Stimulated activated CD4-positive, alpha-beta T cell treated with anti-CD3 and anti-CD28 coated beads, TNF-alpha, amount 100 ng/mL, for 4 hours (primary cell): ENCODE measurements at regions not wholly inside any gene's neighbourhood (a gene's known extent, or its start where the extent isn't known, plus 50 kb on each side); places are given as distances from the start of the nearest gene placed in this dataset.
"Not testable (repeated sequence)": the region's sequence is repeated elsewhere in the genome, so short reads cannot be mapped to it uniquely, and the experiment has no call there.

Experiments
- DNase-seq, 3 experiments: peaks; one replicate each; pipeline ENCODE4 v3.0.0-alpha.2; 2020; ENCODE audit warnings: low read depth in 3 of 3

DNA sequence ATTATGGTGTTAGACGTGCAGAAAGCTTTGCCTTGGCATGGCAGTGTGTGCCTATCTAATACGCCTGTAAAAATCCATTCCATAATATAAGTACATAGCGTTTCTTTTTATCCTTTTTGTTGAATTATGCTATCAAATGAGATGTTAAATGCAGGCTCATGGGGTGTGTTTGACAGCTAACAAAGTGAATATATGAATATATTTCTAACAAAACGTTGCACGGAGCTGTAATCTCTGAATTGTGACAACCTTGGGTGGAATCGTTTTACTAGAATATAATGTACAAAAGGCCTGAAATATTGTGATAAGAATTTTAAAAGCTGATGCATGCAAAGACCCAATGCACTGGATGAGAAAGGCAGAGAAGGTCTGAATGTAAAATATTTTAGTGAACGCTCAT is 763.7 kb upstream of the TMEM132C start:
- no peak for DNase-seq

DNA sequence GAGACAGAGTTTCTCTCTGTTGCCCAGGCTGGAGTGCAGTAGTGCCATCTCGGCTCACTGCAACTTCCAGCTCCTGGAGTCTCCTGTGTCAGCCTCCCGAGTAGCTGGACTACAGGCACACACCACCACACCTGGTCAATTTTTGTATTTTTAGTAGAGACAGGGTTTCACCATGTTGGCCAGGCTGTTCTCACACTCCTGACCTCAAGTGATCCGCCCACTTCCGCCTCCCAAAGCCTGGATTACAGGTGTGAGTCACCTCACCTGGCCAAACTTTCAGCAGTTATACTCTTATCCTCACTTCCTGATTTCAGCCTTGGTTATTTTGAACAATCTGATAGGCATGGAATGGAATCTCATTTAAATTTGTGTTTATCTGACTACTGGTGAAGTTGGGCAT is 763.0 kb upstream of the TMEM132C start:
- not testable (repeated sequence) for DNase-seq

DNA sequence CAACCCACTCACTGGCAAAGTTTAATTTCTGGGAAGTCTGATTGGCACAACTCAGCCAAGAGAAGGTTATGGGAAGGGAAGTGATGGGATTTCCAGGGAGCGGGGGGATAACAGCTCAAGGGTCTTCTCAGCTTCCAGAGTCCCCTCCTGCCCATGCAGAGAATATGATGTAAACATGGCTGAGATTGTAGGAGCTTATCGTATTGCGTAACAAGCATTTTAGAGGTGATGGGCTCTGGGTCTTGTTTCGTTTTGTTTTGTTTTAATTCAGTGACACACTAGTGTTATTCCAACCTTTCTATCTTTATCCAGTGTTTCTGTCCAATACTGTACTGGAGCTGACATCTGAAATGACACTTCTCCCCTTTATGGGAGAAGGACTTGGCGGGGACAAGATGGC is 762.1 kb upstream of the TMEM132C start:
- DNase-seq, result no peak

GRCh38 chr12:127507341-127507740 is 759.6 kb upstream of the TMEM132C start:
- DNase-seq, result no peak

- DNase-seq, result no peak
Observed at GRCh38 chr12:127509066-127509778, 757.7 kb upstream of the TMEM132C start.

DNA sequence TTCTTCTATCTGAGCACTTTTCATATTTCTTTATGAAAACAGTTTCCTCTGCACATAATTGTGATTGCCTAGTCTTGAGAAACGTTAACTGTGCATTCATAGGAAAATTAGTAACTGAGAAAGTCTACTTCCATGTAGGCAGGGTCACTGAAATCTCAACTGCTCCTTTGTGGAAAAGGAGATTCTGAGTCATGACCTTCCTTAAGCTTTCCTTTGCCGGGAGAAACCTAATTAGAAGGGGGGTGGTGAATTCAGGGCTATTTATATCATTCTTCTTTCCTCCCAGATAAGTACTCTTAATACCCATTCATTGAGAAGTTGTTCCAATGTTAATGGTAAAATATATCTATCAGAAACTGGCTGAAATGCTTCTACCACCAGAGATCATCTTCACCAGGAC is 751.0 kb upstream of the TMEM132C start:
- no peak for DNase-seq

- DNase-seq, result no peak
Observed at GRCh38 chr12:127516467-127516866, 750.5 kb upstream of the TMEM132C start.

DNA sequence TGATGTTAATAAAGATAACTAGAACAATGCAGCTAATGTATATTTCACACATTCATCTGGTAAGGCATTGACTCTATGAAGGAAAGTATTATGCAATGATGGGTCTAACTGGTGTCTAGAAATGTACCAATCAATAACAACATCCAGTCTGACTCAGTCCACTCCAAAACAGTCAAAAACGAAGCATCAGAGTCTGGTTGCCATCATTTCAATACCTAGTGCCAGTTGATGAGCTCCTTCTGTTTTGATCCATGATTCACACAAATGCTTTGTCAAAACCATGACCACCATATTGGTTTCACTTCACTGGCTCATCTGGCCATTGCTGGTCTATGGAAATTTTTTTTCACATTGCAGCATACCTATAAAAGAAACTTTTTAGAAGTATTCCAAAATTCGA is 747.2 kb upstream of the TMEM132C start:
- no peak for DNase-seq

GRCh38 chr12:127526925-127527324 is 740.0 kb upstream of the TMEM132C start:
- DNase-seq, result no peak

DNA sequence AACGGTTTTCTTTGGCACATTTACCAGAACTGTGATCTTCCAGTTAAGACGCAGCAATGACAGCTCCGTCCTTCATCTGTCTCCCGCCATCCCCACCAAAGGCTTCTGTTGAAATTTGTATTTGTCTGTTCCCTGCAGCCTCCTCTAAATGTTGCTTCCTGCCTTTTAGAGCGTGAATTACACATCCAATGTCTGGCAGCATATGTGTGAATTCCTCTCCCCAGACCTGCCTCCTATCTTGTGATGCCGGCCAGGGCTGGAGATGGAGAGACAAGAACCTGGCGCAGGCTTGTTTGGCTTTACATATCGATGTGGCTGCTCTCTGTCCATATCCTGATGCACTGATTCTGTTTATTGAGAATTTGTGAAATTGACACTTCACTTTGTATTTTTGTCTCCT is 738.4 kb upstream of the TMEM132C start:
- no peak for DNase-seq

DNA sequence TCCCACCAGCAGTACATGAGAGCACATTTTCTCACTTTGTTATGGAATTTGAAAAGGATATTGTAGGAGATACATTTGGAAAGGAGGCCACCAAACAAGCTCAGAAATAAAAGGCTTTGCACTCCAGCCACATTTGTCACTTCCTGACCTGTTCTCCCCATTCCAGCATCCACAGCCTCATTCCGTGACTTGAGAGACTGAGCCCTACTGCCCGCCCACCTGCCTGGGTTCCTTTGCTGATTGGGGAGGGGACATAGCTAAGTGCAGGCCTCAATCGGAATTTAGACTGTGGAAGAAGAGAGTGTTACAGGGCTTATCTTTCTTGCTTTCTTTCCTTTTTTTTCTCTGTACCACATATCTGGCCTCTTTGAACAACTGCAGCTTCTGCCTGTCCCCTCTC is 735.4 kb upstream of the TMEM132C start:
- no peak for DNase-seq

- DNase-seq, result no peak
Observed at GRCh38 chr12:127533353-127533752, 733.6 kb upstream of the TMEM132C start.

GRCh38 chr12:127536833-127537428 is 730.0 kb upstream of the TMEM132C start:
- no peak for DNase-seq

- DNase-seq, result no peak
Observed at GRCh38 chr12:127538316-127538715, 728.7 kb upstream of the TMEM132C start.

GRCh38 chr12:127539226-127539858 is 727.6 kb upstream of the TMEM132C start:
- DNase-seq, result no peak

DNA sequence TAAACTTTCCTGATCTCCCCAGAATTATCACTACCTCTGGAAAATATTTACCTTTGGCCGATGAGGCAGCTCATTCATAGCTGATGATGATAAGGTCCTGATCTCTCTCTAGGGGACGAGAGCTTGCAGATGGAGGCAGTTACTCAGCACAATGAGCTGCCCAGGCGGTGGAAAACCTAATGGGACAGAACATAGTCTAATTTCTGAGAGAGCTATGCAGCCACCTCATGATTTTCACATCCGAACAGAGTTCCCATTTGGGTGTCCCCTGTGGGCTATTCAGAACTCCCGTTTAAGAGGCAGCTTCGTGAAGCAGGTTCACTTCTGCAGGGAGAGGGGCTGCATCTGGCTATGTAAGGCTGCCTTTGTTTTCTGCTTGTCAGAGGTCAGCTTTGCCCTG is 724.6 kb upstream of the TMEM132C start:
- no peak for DNase-seq

GRCh38 chr12:127542931-127543330 is 724.0 kb upstream of the TMEM132C start:
- no peak for DNase-seq

- no peak for DNase-seq
Observed at GRCh38 chr12:127546721-127547505, 720.1 kb upstream of the TMEM132C start.

DNA sequence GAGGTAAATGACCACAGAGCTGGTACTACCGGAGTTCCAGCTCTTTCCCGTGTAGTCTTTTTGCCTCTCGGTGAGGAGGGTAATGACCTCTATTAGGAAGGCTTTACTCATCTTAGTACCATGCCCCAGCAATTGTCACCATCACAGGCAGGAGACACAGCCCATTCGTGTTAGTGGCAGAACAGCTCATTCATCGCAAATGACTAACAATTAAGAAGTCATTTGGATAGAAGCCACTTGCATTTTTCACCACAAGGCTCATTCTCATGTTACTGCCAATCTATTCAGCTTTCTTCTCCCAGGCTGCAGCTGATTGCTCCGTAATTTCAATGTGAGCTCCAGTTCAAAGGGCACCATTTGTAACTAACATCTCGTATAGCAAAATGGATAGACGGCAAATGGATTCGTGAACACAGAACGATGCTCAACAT is 718.8 kb upstream of the TMEM132C start:
- DNase-seq, result no peak

DNA sequence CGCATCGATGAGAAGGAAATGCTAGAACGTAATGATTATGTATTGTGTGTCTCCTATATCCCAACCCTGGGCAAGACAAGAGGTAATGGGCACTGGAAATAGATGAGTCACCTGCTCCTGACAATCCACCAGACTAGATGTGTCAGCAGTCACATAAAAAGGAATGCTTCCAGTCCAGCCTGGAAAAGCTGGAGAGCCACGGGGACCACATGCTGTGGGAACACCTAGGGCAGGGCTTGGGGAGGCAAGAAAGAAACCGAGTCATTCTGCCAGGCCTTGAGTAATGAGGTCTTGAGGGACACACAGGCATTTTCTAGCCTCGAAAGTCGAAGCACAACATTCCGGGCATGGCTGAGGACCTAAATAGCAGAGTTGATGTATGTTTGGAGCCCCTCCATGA is 716.7 kb upstream of the TMEM132C start:
- DNase-seq, result no peak

DNA sequence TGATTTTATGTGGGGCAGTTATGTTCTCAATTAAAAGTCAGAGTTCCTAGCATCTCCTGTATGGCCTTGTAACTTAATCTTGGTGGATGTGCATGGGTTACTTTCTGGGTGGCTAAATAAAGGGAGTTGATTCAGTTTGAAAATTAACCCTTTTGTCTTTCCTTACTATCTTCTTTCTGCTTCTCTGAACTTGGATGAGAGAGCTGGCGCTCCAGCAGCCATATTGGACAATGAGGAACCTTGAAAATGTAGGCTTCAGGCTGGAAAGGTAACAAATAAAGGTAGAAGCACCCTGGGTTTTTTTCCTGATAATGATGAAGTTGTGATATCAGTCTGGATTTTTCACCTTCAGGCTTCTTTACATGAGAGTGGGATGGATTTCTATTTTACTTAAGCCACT is 714.1 kb upstream of the TMEM132C start:
- no peak for DNase-seq

- no peak for DNase-seq
Observed at GRCh38 chr12:127555071-127555470, 711.9 kb upstream of the TMEM132C start.
